OCI-LY7 (cell line): ENCODE measurements at regions not wholly inside any gene's neighbourhood (a gene's known extent, or its start where the extent isn't known, plus 50 kb on each side); places are given as distances from the start of the nearest gene placed in this dataset.

Experiments used
- EZH2phosphoT487 ChIP-seq: fragments of 200-600 bp; sonication (generic); IDR thresholded peaks from 2 replicates; pipeline ENCODE4 v1.6.1; 2018; ENCODE audit warnings: low read depth, borderline replicate concordance, mild to moderate bottlenecking, mixed run types, antibody characterized with exemption, low read length, moderate library complexity, mixed read lengths
- TF ChIP-seq, protein P1 (sequence below): fragments of 200-600 bp; sonication (generic); conservative IDR thresholded peaks from 2 replicates; pipeline ENCODE4 v1.5.1; 2014; ENCODE audit warnings: mild to moderate bottlenecking, antibody characterized with exemption, low read length, moderate library complexity, mixed read lengths

DNA sequence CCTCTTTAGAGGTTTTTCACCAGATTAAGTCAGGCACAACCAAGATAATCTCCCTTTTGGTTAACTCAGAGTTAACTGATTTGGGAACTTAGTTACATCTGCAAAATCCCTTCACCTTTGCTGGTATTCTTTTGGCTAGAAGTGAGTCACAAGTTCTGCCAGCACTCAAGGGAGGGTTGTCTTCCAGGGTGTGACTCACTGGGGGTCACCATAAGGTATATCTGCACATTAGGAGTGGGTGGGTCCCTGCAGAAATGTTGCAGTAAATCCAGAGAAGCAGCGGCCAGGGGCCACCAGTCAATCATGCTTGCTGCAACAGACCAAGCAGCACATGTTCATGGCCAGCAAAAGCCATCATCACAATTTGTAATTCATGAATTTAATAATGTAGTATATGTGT, 59.8 kb upstream of the MAML3 start:
- TF ChIP-seq, protein P1, sequence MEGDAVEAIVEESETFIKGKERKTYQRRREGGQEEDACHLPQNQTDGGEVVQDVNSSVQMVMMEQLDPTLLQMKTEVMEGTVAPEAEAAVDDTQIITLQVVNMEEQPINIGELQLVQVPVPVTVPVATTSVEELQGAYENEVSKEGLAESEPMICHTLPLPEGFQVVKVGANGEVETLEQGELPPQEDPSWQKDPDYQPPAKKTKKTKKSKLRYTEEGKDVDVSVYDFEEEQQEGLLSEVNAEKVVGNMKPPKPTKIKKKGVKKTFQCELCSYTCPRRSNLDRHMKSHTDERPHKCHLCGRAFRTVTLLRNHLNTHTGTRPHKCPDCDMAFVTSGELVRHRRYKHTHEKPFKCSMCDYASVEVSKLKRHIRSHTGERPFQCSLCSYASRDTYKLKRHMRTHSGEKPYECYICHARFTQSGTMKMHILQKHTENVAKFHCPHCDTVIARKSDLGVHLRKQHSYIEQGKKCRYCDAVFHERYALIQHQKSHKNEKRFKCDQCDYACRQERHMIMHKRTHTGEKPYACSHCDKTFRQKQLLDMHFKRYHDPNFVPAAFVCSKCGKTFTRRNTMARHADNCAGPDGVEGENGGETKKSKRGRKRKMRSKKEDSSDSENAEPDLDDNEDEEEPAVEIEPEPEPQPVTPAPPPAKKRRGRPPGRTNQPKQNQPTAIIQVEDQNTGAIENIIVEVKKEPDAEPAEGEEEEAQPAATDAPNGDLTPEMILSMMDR = no peak
- no peak for TF ChIP-seq EZH2phosphoT487
